Transverse colon (tissue), 4 donors: ENCODE measurements at regions not wholly inside any gene's neighbourhood (a gene's known extent, or its start where the extent isn't known, plus 50 kb on each side); places are given as distances from the start of the nearest gene placed in this dataset.

Experiments used
- DNase-seq: peaks from one replicate; pipeline ENCODE4 v3.0.0-alpha.2; 2019
- H3K27ac ChIP-seq, 4 donors: fragments of 200-600 bp; sonication (generic); 2 replicates each; pipeline ENCODE4 v1.5.1; 2016 to 2018; ENCODE audit warnings: inconsistent platforms in 4 of 4
- H3K27me3 ChIP-seq: fragments of 200-600 bp; sonication (generic); 2 replicates; pipeline ENCODE4 v1.5.1; 2017; ENCODE audit warnings: inconsistent platforms
- H3K36me3 ChIP-seq, 4 donors: fragments of 200-600 bp; sonication (generic); 2 replicates each; pipeline ENCODE4 v1.5.1; 2017 to 2019; ENCODE audit warnings: inconsistent platforms in 4 of 4
- H3K4me1 ChIP-seq, 4 donors: fragments of 200-600 bp; sonication (generic); 2 replicates each; pipeline ENCODE4 v1.5.1; 2017 to 2020; ENCODE audit warnings: inconsistent platforms in 4 of 4
- H3K4me3 ChIP-seq, 4 donors: fragments of 200-600 bp; sonication (generic); 1 replicate in 1 of 4; 2 replicates in 3 of 4; pipeline versions ENCODE4 v1.5.1 to v1.6.1; 2017 to 2019; ENCODE audit warnings: inconsistent platforms in 4 of 4
- H3K9me3 ChIP-seq, 2 donors: fragments of 200-600 bp; sonication (generic); 2 replicates each; pipeline ENCODE4 v1.5.1; 2017 to 2019; ENCODE audit warnings: inconsistent platforms in 2 of 2
- CTCF ChIP-seq, 5 experiments: fragments of 200-600 bp in 3 of 5; fragments of 450-650 bp in 2 of 5; sonication (generic) in 3 of 5; IDR thresholded peaks; 1 replicate in 2 of 5; 2 replicates in 3 of 5; pipeline ENCODE4 v1.5.1; 2016 to 2017; ENCODE audit warnings: antibody characterized with exemption in 5 of 5, inconsistent platforms in 3 of 5, mild to moderate bottlenecking in 2 of 5, moderate library complexity in 1 of 5
- EP300 ChIP-seq: sonication (generic); formaldehyde crosslinking; IDR thresholded peaks from one replicate; pipeline ENCODE4 v1.6.1; 2017; ENCODE audit warnings: antibody characterized with exemption, low read depth
- POLR2A ChIP-seq: fragments of 450-650 bp; IDR thresholded peaks from one replicate; pipeline ENCODE4 v1.6.1; 2016; ENCODE audit warnings: antibody characterized with exemption, mild to moderate bottlenecking, moderate library complexity
- POLR2AphosphoS5 ChIP-seq, 3 donors: sonication (generic); formaldehyde crosslinking; IDR thresholded peaks; one replicate each; pipeline ENCODE4 v1.6.1; 2016; ENCODE audit warnings: antibody characterized with exemption in 3 of 3
- WGBS, 2 donors: methylation state at CpG; one replicate each; pipeline ENCODE4 v1.1.5; 2018; ENCODE audit warnings: low coverage in 1 of 2; 5-methylcytosine and 5-hydroxymethylcytosine counted together
- in situ Hi-C, 4 donors: fragments of 200-750 bp; cut with MboI; loops; one replicate each; pipeline versions ENCODE4 v1.15.0 to v1.15.1; 2017; ENCODE audit warnings: low sequenced_read_pairs in 3 of 4, low pct_ligation_motif_present in 1 of 4, low pct_unique_long_range_greater_than_20kb in 1 of 4
- intact Hi-C: fragments of 100-400 bp; cut with DNase I; formaldehyde crosslinking; loops from one replicate; pipeline ENCODE4 v1.15.1; 2023; ENCODE audit warnings: low total_unique reads

GRCh38 chr12:47373554-47374150, 293.9 kb upstream of the AMIGO2 start:
- no peak overlapping the region for H3K4me3 ChIP-seq
- TF ChIP-seq POLR2AphosphoS5 (IDR thresholded peaks at IDR 0.05), result no peak
- no peak for TF ChIP-seq EP300
- no peak for TF ChIP-seq CTCF (IDR thresholded peaks at IDR 0.05)
- TF ChIP-seq POLR2A, result no peak
- H3K9me3 ChIP-seq, result no peaks in the 10 kb centered on the region
- 78 to 100% methylated on average over 1 of the region's 1 CpG for WGBS, 2 donors
- H3K36me3 ChIP-seq, result no peaks in the 10 kb centered on the region
- H3K27ac ChIP-seq, result no peak overlapping the region
- in situ Hi-C loops, result no loop called here
- intact Hi-C loops, result loop anchor here (10.0 kb wide), 1 partner anchor 181 kb away; no protein-coding TSS in a partner anchor
- H3K4me1 ChIP-seq, result peaks cover 3 to 8% (median 5%) of the 10 kb centered on the region in 4 donors
- no peak for DNase-seq
- no peaks in the 10 kb centered on the region for H3K27me3 ChIP-seq

GRCh38 chr12:47370421-47370820, 290.7 kb upstream of the AMIGO2 start:
- intact Hi-C loops (loop anchor here (10.0 kb wide), 1 partner anchor 184 kb away; no protein-coding TSS in a partner anchor), in situ Hi-C loops (no loop called here)
- no peaks in the 10 kb centered on the region for H3K36me3 ChIP-seq
- no peaks in the 10 kb centered on the region for H3K27me3 ChIP-seq
- no peak for DNase-seq
- H3K4me3 ChIP-seq, result no peak overlapping the region
- peaks cover 0 to 5% (median 0%) of the 10 kb centered on the region in 4 donors for H3K4me1 ChIP-seq
- H3K27ac ChIP-seq, result no peak overlapping the region
- WGBS, 2 donors, result 54 to 74% methylated on average over 4 of the region's 4 CpGs
- H3K9me3 ChIP-seq, result no peaks in the 10 kb centered on the region
- TF ChIP-seq EP300, result no peak
- TF ChIP-seq POLR2A, result no peak
- TF ChIP-seq CTCF (IDR thresholded peaks at IDR 0.05), result no peak
- no peak for TF ChIP-seq POLR2AphosphoS5 (IDR thresholded peaks at IDR 0.05)

- intact Hi-C loops, result no loop called here
- TF ChIP-seq CTCF (IDR thresholded peaks at IDR 0.05) (no peak), POLR2AphosphoS5 (IDR thresholded peaks at IDR 0.05) (no peak), POLR2A (no peak), EP300 (no peak)
- Histone ChIP-seq H3K4me3 (no peak overlapping the region), H3K4me1 (peaks cover 0 to 5% (median 0%) of the 10 kb centered on the region in 4 donors), H3K9me3 (no peaks in the 10 kb centered on the region), H3K27me3 (no peaks in the 10 kb centered on the region), H3K27ac (no peak overlapping the region), H3K36me3 (no peaks in the 10 kb centered on the region)
- 71 to 82% methylated on average over 4 of the region's 4 CpGs for WGBS, 2 donors
- no peak for DNase-seq
- in situ Hi-C loops, result no loop called here
These were observed 289.3 kb upstream of the AMIGO2 start for GRCh38 chr12:47369085-47369484.

- Histone ChIP-seq H3K36me3 (no peaks in the 10 kb centered on the region), H3K9me3 (no peaks in the 10 kb centered on the region), H3K4me1 (peaks cover 0 to 5% (median 0%) of the 10 kb centered on the region in 4 donors), H3K27ac (no peak overlapping the region), H3K4me3 (no peak overlapping the region), H3K27me3 (no peaks in the 10 kb centered on the region)
- DNase-seq, result no peak
- TF ChIP-seq POLR2A (no peak), POLR2AphosphoS5 (IDR thresholded peaks at IDR 0.05) (no peak), CTCF (IDR thresholded peaks at IDR 0.05) (no peak), EP300 (no peak)
- in situ Hi-C loops (no loop called here), intact Hi-C loops (no loop called here)
- 67 to 78% methylated on average over 3 to 6 of the region's 6 CpGs for WGBS, 2 donors
These were observed 288.3 kb upstream of the AMIGO2 start for GRCh38 chr12:47367912-47368537.
